Osteocyte (in vitro differentiated cells): ENCODE measurements at regions not wholly inside any gene's neighbourhood (a gene's known extent, or its start where the extent isn't known, plus 50 kb on each side); places are given as distances from the start of the nearest gene placed in this dataset.

Source experiments
- DNase-seq: peaks from one replicate; pipeline ENCODE4 v3.0.0; 2021; ENCODE audit warnings: mixed read lengths; ENCODE audit not compliant: unreplicated experiment; ENCODE audit errors: extremely low spot score
- H3K27ac Mint-ChIP-seq: one replicate; pipeline ENCODE4 v1.8.0; 2021; ENCODE audit warnings: mild to moderate bottlenecking, mixed read lengths; ENCODE audit not compliant: unreplicated experiment
- H3K27me3 Mint-ChIP-seq: one replicate; pipeline ENCODE4 v1.8.0; 2021; ENCODE audit warnings: mixed read lengths; ENCODE audit not compliant: unreplicated experiment
- H3K36me3 Mint-ChIP-seq: one replicate; pipeline ENCODE4 v1.8.0; 2021; ENCODE audit warnings: mixed read lengths; ENCODE audit not compliant: unreplicated experiment
- H3K4me1 Mint-ChIP-seq: one replicate; pipeline ENCODE4 v1.8.0; 2021; ENCODE audit warnings: mixed read lengths; ENCODE audit not compliant: unreplicated experiment
- H3K4me3 Mint-ChIP-seq: one replicate; pipeline ENCODE4 v1.8.0; 2021; ENCODE audit warnings: mild to moderate bottlenecking, moderate library complexity, mixed read lengths; ENCODE audit not compliant: unreplicated experiment
- H3K9me3 Mint-ChIP-seq: one replicate; pipeline ENCODE4 v1.8.0; 2021; ENCODE audit warnings: mixed read lengths; ENCODE audit not compliant: unreplicated experiment
- CTCF ChIP-seq: fragments of 200-600 bp; sonication (generic); IDR thresholded peaks from 2 replicates; pipeline ENCODE4 v1.5.0; 2021; ENCODE audit warnings: antibody characterized with exemption, mild to moderate bottlenecking, moderate library complexity

GRCh38 chr1:4062992-4063391, 162.9 kb upstream of the C1orf174 start:
- Mint-ChIP-seq H3K4me1 (no peaks in the 10 kb centered on the region), H3K27me3 (no peaks in the 10 kb centered on the region), H3K9me3 (no peaks in the 10 kb centered on the region), H3K36me3 (no peaks in the 10 kb centered on the region), H3K27ac (no peak overlapping the region), H3K4me3 (no peak overlapping the region)
- DNase-seq, result no peak
- TF ChIP-seq CTCF, result no peak

GRCh38 chr1:4063516-4063915, 163.4 kb upstream of the C1orf174 start:
- no peaks in the 10 kb centered on the region for H3K4me1 Mint-ChIP-seq
- H3K27ac Mint-ChIP-seq, result no peak overlapping the region
- no peak for DNase-seq

GRCh38 chr1:4064150-4064889, 164.2 kb upstream of the C1orf174 start:
- H3K4me3 Mint-ChIP-seq, result no peak overlapping the region
- no peaks in the 10 kb centered on the region for H3K4me1 Mint-ChIP-seq
- no peak for TF ChIP-seq CTCF
- H3K36me3 Mint-ChIP-seq, result no peaks in the 10 kb centered on the region
- DNase-seq, result no peak
- H3K27me3 Mint-ChIP-seq, result no peaks in the 10 kb centered on the region
- H3K27ac Mint-ChIP-seq, result no peak overlapping the region
- peaks cover 3% of the 10 kb centered on the region for H3K9me3 Mint-ChIP-seq

More at GRCh38 chr1:4063516-4063915, 163.4 kb upstream of the C1orf174 start:
- Mint-ChIP-seq H3K36me3 (no peaks in the 10 kb centered on the region), H3K9me3 (no peaks in the 10 kb centered on the region), H3K27me3 (no peaks in the 10 kb centered on the region), H3K4me3 (no peak overlapping the region)
- no peak for TF ChIP-seq CTCF

GRCh38 chr1:4066860-4067599, 167.0 kb upstream of the C1orf174 start:
- Mint-ChIP-seq H3K9me3 (peaks cover 7% of the 10 kb centered on the region), H3K36me3 (no peaks in the 10 kb centered on the region), H3K27me3 (no peaks in the 10 kb centered on the region), H3K27ac (no peak overlapping the region), H3K4me1 (no peaks in the 10 kb centered on the region), H3K4me3 (no peak overlapping the region)
- TF ChIP-seq CTCF, result no peak
- DNase-seq, result no peak

- Mint-ChIP-seq H3K9me3 (peaks cover 7% of the 10 kb centered on the region), H3K4me3 (no peak overlapping the region), H3K27me3 (no peaks in the 10 kb centered on the region), H3K4me1 (no peaks in the 10 kb centered on the region), H3K27ac (no peak overlapping the region), H3K36me3 (no peaks in the 10 kb centered on the region)
- no peak for DNase-seq
- TF ChIP-seq CTCF, result no peak
Observed at GRCh38 chr1:4068076-4068475, 168.0 kb upstream of the C1orf174 start.
